Lower lobe of right lung (tissue), 2 donors: ENCODE measurements at regions not wholly inside any gene's neighbourhood (a gene's known extent, or its start where the extent isn't known, plus 50 kb on each side); places are given as distances from the start of the nearest gene placed in this dataset.

Source experiments
- ATAC-seq, 2 donors: fragments of 200-7000 bp; cut with Tn5 transposase; one replicate each; pipeline ENCODE4 v1.9.1; 2020 to 2022; ENCODE audit warnings: mild to moderate bottlenecking in 2 of 2, moderate library complexity in 2 of 2
- DNase-seq: peaks from one replicate; pipeline ENCODE4 v3.0.0-alpha.2; 2020
- H3K27ac ChIP-seq: fragments of 200-600 bp; one replicate; pipeline ENCODE4 v1.8.0; 2022
- H3K27me3 ChIP-seq: fragments of 200-600 bp; one replicate; pipeline ENCODE4 v1.8.0; 2022; ENCODE audit warnings: low read depth
- H3K36me3 ChIP-seq: fragments of 200-600 bp; one replicate; pipeline ENCODE4 v1.8.0; 2022; ENCODE audit warnings: mild to moderate bottlenecking
- H3K4me1 ChIP-seq: fragments of 200-600 bp; one replicate; pipeline ENCODE4 v1.8.0; 2022
- H3K4me3 ChIP-seq: fragments of 200-600 bp; one replicate; pipeline ENCODE4 v1.8.0; 2022; ENCODE audit warnings: mild to moderate bottlenecking
- H3K9me3 ChIP-seq: fragments of 200-600 bp; one replicate; pipeline ENCODE4 v1.8.0; 2022
- CTCF ChIP-seq: fragments of 200-600 bp; IDR thresholded peaks from one replicate; pipeline ENCODE4 v1.8.0; 2022; ENCODE audit warnings: antibody characterized with exemption, mild to moderate bottlenecking
- intact Hi-C: fragments of 100-400 bp; cut with DNase I; formaldehyde crosslinking; loops from one replicate; pipeline ENCODE4 v1.11.0; 2022
- donor health status: DM: no; HTN: yes; CAD: no; lungs with severe emphysema.

GRCh38 chr6:103983860-103984259 lies 875.9 kb downstream of the HACE1 start:
- no peaks in the 10 kb centered on the region for H3K27me3 ChIP-seq
- no peaks in the 10 kb centered on the region for H3K9me3 ChIP-seq
- H3K36me3 ChIP-seq, result no peaks in the 10 kb centered on the region

GRCh38 chr6:103983011-103983410 lies 876.7 kb downstream of the HACE1 start:
- Histone ChIP-seq H3K27me3 (no peaks in the 10 kb centered on the region), H3K27ac (no peak overlapping the region), H3K4me1 (no peaks in the 10 kb centered on the region), H3K36me3 (no peaks in the 10 kb centered on the region), H3K4me3 (no peak overlapping the region), H3K9me3 (no peaks in the 10 kb centered on the region)
- intact Hi-C loops, result no loop called here
- DNase-seq (no peak), ATAC-seq (no peak)
- TF ChIP-seq CTCF, result no peak

More at GRCh38 chr6:103983860-103984259, 875.9 kb downstream of the HACE1 start:
- no peaks in the 10 kb centered on the region for H3K4me1 ChIP-seq
- no peak overlapping the region for H3K4me3 ChIP-seq
- DNase-seq, result no peak
- H3K27ac ChIP-seq, result no peak overlapping the region
- intact Hi-C loops, result no loop called here
- no peak for ATAC-seq
- TF ChIP-seq CTCF, result no peak

GRCh38 chr6:103982574-103982973 lies 877.1 kb downstream of the HACE1 start:
- H3K9me3 ChIP-seq, result no peaks in the 10 kb centered on the region
- no peak for ATAC-seq
- no peaks in the 10 kb centered on the region for H3K27me3 ChIP-seq
- H3K4me1 ChIP-seq, result no peaks in the 10 kb centered on the region
- no peak for TF ChIP-seq CTCF
- H3K36me3 ChIP-seq, result no peaks in the 10 kb centered on the region
- H3K27ac ChIP-seq, result no peak overlapping the region
- intact Hi-C loops, result no loop called here
- no peak for DNase-seq
- no peak overlapping the region for H3K4me3 ChIP-seq

GRCh38 chr6:103979308-103979707 lies 880.4 kb downstream of the HACE1 start:
- TF ChIP-seq CTCF, result no peak
- Histone ChIP-seq H3K9me3 (no peaks in the 10 kb centered on the region), H3K4me3 (no peak overlapping the region), H3K4me1 (no peaks in the 10 kb centered on the region), H3K27ac (no peak overlapping the region), H3K27me3 (no peaks in the 10 kb centered on the region), H3K36me3 (no peaks in the 10 kb centered on the region)
- DNase-seq (no peak), ATAC-seq (no peak)
- intact Hi-C loops, result no loop called here

GRCh38 chr6:103937389-103937788 lies 922.3 kb downstream of the HACE1 start:
- Histone ChIP-seq H3K9me3 (no peaks in the 10 kb centered on the region), H3K4me1 (no peaks in the 10 kb centered on the region), H3K4me3 (no peak overlapping the region), H3K27me3 (no peaks in the 10 kb centered on the region), H3K36me3 (no peaks in the 10 kb centered on the region), H3K27ac (no peak overlapping the region)
- no peak for DNase-seq
- no peak for ATAC-seq
- TF ChIP-seq CTCF, result no peak
- intact Hi-C loops, result no loop called here

- intact Hi-C loops, result no loop called here
- no peaks in the 10 kb centered on the region for H3K9me3 ChIP-seq
- ATAC-seq, result no peak
- no peaks in the 10 kb centered on the region for H3K4me1 ChIP-seq
- no peak for TF ChIP-seq CTCF
- no peak overlapping the region for H3K27ac ChIP-seq
- no peaks in the 10 kb centered on the region for H3K36me3 ChIP-seq
- DNase-seq, result no peak
- H3K4me3 ChIP-seq, result no peak overlapping the region
- no peaks in the 10 kb centered on the region for H3K27me3 ChIP-seq
These were observed 934.4 kb downstream of the HACE1 start for GRCh38 chr6:103925317-103925716.
